Fibroblast of lung (primary cell): ENCODE measurements at regions not wholly inside any gene's neighbourhood (a gene's known extent, or its start where the extent isn't known, plus 50 kb on each side); places are given as distances from the start of the nearest gene placed in this dataset.

Source experiments
- EZH2 ChIP-seq: IDR thresholded peaks from 2 replicates; pipeline ENCODE4 v1.5.1; 2012; ENCODE audit warnings: low read length, control low read depth, mild to moderate bottlenecking; ENCODE audit errors: missing control alignments
- TF ChIP-seq, protein P1 (sequence below), 2 donors: IDR thresholded peaks in 1 of 2; conservative IDR thresholded peaks in 1 of 2; 1 replicate in 1 of 2; 2 replicates in 1 of 2; pipeline ENCODE4 v1.5.1; 2011 to 2012; ENCODE audit warnings: low read length in 2 of 2, control low read depth in 1 of 2, inconsistent platforms in 1 of 2, low read depth in 1 of 2, mild to moderate bottlenecking in 1 of 2

DNA sequence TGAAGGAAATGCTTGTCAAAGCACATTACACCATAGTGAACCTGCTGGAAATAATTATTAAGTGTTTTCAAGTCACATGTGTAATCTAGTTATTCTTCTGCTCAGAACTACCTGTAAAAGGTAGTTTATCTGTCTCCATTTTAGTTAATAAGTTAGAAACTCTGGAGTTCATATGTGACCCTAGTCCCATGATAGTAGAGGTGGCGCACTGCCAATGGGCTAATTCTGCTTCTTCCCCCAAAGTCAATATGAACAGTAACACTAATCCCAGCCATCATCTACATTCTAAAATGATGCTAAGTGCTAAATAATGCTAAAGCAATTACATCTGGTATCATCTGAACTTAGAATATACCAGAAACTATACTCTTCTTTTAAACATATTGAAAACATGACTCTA is 361.0 kb upstream of the NECTIN3 start:
- TF ChIP-seq, protein P1, sequence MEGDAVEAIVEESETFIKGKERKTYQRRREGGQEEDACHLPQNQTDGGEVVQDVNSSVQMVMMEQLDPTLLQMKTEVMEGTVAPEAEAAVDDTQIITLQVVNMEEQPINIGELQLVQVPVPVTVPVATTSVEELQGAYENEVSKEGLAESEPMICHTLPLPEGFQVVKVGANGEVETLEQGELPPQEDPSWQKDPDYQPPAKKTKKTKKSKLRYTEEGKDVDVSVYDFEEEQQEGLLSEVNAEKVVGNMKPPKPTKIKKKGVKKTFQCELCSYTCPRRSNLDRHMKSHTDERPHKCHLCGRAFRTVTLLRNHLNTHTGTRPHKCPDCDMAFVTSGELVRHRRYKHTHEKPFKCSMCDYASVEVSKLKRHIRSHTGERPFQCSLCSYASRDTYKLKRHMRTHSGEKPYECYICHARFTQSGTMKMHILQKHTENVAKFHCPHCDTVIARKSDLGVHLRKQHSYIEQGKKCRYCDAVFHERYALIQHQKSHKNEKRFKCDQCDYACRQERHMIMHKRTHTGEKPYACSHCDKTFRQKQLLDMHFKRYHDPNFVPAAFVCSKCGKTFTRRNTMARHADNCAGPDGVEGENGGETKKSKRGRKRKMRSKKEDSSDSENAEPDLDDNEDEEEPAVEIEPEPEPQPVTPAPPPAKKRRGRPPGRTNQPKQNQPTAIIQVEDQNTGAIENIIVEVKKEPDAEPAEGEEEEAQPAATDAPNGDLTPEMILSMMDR (conservative IDR thresholded peaks at IDR 0.05 in 1 of 2, IDR thresholded peaks at IDR 0.05 in 1 of 2; ENCODE audit: low read depth in 1 of 2, low read length in 2 of 2) = no peak
- TF ChIP-seq EZH2 = no peak
